IMR-90 (cell line): ENCODE measurements at regions not wholly inside any gene's neighbourhood (a gene's known extent, or its start where the extent isn't known, plus 50 kb on each side); places are given as distances from the start of the nearest gene placed in this dataset.

Source experiments
- BHLHE40 ChIP-seq: fragments of 150-350 bp; IDR thresholded peaks from 2 replicates; pipeline ENCODE4 v1.6.1; 2016; ENCODE audit warnings: mild to moderate bottlenecking, low read depth, low read length
- CTCF ChIP-seq: conservative IDR thresholded peaks from 2 replicates; pipeline ENCODE4 v1.5.1; 2012; ENCODE audit warnings: mild to moderate bottlenecking, low read depth, low read length, improper control_type of control experiment
- MAFK ChIP-seq: IDR thresholded peaks from 2 replicates; pipeline ENCODE4 v1.6.1; 2012; ENCODE audit warnings: low read depth, low read length, improper control_type of control experiment
- MXI1 ChIP-seq: IDR thresholded peaks from 2 replicates; pipeline ENCODE4 v1.6.1; 2012; ENCODE audit warnings: low read depth, mild to moderate bottlenecking, low read length, moderate library complexity, borderline replicate concordance

- TF ChIP-seq CTCF (no peak), BHLHE40 (no peak), MAFK (no peak), MXI1 (no peak)
Measured at GRCh38 chr12:87923361-87923760, 105.8 kb downstream of the C12orf50 start.
